Peyer's patch (tissue), 4 donors: ENCODE measurements at regions not wholly inside any gene's neighbourhood (a gene's known extent, or its start where the extent isn't known, plus 50 kb on each side); places are given as distances from the start of the nearest gene placed in this dataset.

Experiments
- DNase-seq, 3 donors: peaks; one replicate each; pipeline ENCODE4 v3.0.0-alpha.2; 2017 to 2019
- H3K27ac ChIP-seq, 4 donors: fragments of 200-600 bp; sonication (generic); one replicate each; pipeline ENCODE4 v1.5.1; 2016 to 2019
- H3K27me3 ChIP-seq, 2 donors: fragments of 200-600 bp; sonication (generic); one replicate each; pipeline ENCODE4 v1.5.1; 2019
- H3K36me3 ChIP-seq, 3 donors: fragments of 200-600 bp; sonication (generic); one replicate each; pipeline ENCODE4 v1.5.1; 2016 to 2019
- H3K4me1 ChIP-seq, 4 donors: fragments of 200-600 bp; sonication (generic); one replicate each; pipeline ENCODE4 v1.5.1; 2016 to 2019
- H3K4me3 ChIP-seq, 4 donors: fragments of 200-600 bp; sonication (generic); 1 replicate in 3 of 4; 2 replicates in 1 of 4; pipeline ENCODE4 v1.5.1; 2016 to 2019; ENCODE audit warnings: mild to moderate bottlenecking in 1 of 4
- H3K9me3 ChIP-seq, 4 donors: fragments of 200-600 bp; sonication (generic); one replicate each; pipeline ENCODE4 v1.5.1; 2016 to 2019; ENCODE audit warnings: mild to moderate bottlenecking in 1 of 4
- POLR2A ChIP-seq, 2 donors: fragments of 450-650 bp; IDR thresholded peaks; one replicate each; pipeline ENCODE4 v1.5.1; 2017; ENCODE audit warnings: antibody characterized with exemption in 2 of 2, mild to moderate bottlenecking in 2 of 2, moderate library complexity in 2 of 2
- TF ChIP-seq, protein P1 (sequence below), 6 experiments: fragments of 450-650 bp in 4 of 6; fragments of 200-600 bp in 2 of 6; sonication (generic) in 1 of 6; IDR thresholded peaks; one replicate each; pipeline ENCODE4 v1.5.1; 2017 to 2019; ENCODE audit warnings: antibody characterized with exemption in 6 of 6, mild to moderate bottlenecking in 3 of 6, moderate library complexity in 1 of 6

- Histone ChIP-seq H3K36me3 (no peaks in the 10 kb centered on the region), H3K4me3 (no peak overlapping the region), H3K9me3 (no peaks in the 10 kb centered on the region), H3K4me1 (no peaks in the 10 kb centered on the region), H3K27ac (no peak overlapping the region), H3K27me3 (no peaks in the 10 kb centered on the region)
- no peak for TF ChIP-seq POLR2A (IDR thresholded peaks at IDR 0.05)
- TF ChIP-seq, protein P1, sequence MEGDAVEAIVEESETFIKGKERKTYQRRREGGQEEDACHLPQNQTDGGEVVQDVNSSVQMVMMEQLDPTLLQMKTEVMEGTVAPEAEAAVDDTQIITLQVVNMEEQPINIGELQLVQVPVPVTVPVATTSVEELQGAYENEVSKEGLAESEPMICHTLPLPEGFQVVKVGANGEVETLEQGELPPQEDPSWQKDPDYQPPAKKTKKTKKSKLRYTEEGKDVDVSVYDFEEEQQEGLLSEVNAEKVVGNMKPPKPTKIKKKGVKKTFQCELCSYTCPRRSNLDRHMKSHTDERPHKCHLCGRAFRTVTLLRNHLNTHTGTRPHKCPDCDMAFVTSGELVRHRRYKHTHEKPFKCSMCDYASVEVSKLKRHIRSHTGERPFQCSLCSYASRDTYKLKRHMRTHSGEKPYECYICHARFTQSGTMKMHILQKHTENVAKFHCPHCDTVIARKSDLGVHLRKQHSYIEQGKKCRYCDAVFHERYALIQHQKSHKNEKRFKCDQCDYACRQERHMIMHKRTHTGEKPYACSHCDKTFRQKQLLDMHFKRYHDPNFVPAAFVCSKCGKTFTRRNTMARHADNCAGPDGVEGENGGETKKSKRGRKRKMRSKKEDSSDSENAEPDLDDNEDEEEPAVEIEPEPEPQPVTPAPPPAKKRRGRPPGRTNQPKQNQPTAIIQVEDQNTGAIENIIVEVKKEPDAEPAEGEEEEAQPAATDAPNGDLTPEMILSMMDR (IDR thresholded peaks at IDR 0.05): no peak
- DNase-seq: no peak
Measured at GRCh38 chr14:87522575-87522974, 470.4 kb downstream of the GALC start.

- Histone ChIP-seq H3K4me3 (no peak overlapping the region), H3K36me3 (no peaks in the 10 kb centered on the region), H3K27ac (no peak overlapping the region), H3K27me3 (no peaks in the 10 kb centered on the region), H3K9me3 (no peaks in the 10 kb centered on the region), H3K4me1 (no peaks in the 10 kb centered on the region)
- no peak for TF ChIP-seq POLR2A (IDR thresholded peaks at IDR 0.05)
- TF ChIP-seq, protein P1 (IDR thresholded peaks at IDR 0.05): no peak
- no peak for DNase-seq
Measured at GRCh38 chr14:87508333-87508732, 484.6 kb downstream of the GALC start.

DNA sequence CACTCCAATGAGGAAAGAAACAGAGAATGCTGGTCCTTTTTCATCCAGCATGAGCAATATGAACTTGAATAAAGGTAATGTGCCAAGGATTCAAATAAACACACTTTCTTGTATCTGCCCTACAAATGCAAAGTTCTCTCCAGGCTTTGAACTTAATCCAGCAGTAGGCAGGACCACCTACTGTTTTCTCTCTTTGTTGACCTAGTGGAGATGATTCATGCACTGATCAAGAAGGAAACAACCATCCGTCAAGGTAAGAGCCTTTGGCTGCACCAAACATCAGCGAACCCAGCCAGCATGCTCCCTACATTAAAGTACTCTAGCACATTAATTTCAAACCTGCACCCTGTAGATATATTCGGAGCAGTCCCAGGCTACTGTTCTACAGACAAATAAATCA, 489.3 kb downstream of the GALC start:
- no peak for DNase-seq
- H3K4me1 ChIP-seq: no peaks in the 10 kb centered on the region
- no peaks in the 10 kb centered on the region for H3K27me3 ChIP-seq
- H3K4me3 ChIP-seq: no peak overlapping the region
- H3K9me3 ChIP-seq: no peaks in the 10 kb centered on the region
- H3K36me3 ChIP-seq: no peaks in the 10 kb centered on the region
- TF ChIP-seq POLR2A (IDR thresholded peaks at IDR 0.05): no peak
- TF ChIP-seq, protein P1 (IDR thresholded peaks at IDR 0.05): no peak
- no peak overlapping the region for H3K27ac ChIP-seq

DNA sequence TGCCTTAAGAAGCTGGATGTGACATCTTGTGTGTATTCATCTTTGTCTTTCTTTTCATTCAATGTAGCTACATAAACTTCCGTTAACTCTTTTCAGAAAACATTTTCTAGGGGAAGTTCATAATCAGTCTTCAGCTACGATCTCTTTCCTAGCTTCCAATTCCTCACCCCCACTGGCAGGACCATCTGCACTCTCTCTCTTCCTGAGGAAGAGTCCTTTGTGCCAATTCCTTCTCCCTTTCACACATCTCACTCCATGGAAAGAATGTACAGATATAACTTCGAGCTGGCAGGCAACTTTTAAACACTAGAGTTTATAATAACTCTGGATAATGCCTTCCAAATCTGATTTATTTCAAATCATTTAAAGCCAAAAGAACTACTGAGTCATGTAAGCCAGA, 495.7 kb downstream of the GALC start:
- H3K36me3 ChIP-seq: no peaks in the 10 kb centered on the region
- DNase-seq: no peak
- H3K27me3 ChIP-seq: no peaks in the 10 kb centered on the region
- no peaks in the 10 kb centered on the region for H3K4me1 ChIP-seq
- no peaks in the 10 kb centered on the region for H3K9me3 ChIP-seq
- TF ChIP-seq, protein P1 (IDR thresholded peaks at IDR 0.05): no peak
- no peak for TF ChIP-seq POLR2A (IDR thresholded peaks at IDR 0.05)
- no peak overlapping the region for H3K4me3 ChIP-seq
- no peak overlapping the region for H3K27ac ChIP-seq

DNA sequence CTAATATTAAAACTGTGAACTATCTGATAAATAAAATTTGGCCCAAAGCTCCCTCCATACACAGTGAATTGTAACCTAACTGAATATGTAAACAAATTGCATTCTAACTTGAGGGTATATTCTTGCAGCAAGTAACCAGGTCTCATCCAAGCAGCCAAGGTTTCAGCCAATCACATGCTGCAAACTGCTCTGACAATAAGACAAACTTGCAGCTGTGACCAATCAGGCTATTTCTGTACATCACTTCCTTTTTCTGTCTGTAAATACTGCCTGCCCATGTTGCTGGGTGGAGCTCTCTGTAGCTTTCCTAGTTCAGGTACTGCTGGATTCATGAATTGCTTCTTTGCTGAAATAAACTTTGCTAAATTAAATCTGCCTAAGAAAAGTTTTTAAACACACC, 499.0 kb downstream of the GALC start:
- no peak overlapping the region for H3K27ac ChIP-seq
- DNase-seq: no peak
- no peaks in the 10 kb centered on the region for H3K4me1 ChIP-seq
- no peaks in the 10 kb centered on the region for H3K9me3 ChIP-seq
- H3K36me3 ChIP-seq: no peaks in the 10 kb centered on the region
- H3K4me3 ChIP-seq: no peak overlapping the region
- TF ChIP-seq, protein P1 (IDR thresholded peaks at IDR 0.05): no peak
- no peak for TF ChIP-seq POLR2A (IDR thresholded peaks at IDR 0.05)
- H3K27me3 ChIP-seq: no peaks in the 10 kb centered on the region

- no peak for DNase-seq
- Histone ChIP-seq H3K27me3 (no peaks in the 10 kb centered on the region), H3K27ac (no peak overlapping the region), H3K4me1 (no peaks in the 10 kb centered on the region), H3K36me3 (no peaks in the 10 kb centered on the region), H3K9me3 (no peaks in the 10 kb centered on the region), H3K4me3 (no peak overlapping the region)
- no peak for TF ChIP-seq POLR2A (IDR thresholded peaks at IDR 0.05)
- TF ChIP-seq, protein P1 (IDR thresholded peaks at IDR 0.05): no peak
Measured at GRCh38 chr14:87492561-87492960, 500.4 kb downstream of the GALC start.
